Heart right ventricle (tissue), 16 donors: ENCODE measurements at regions not wholly inside any gene's neighbourhood (a gene's known extent, or its start where the extent isn't known, plus 50 kb on each side); places are given as distances from the start of the nearest gene placed in this dataset.
"Not testable (repeated sequence)": the region's sequence is repeated elsewhere in the genome, so short reads cannot be mapped to it uniquely, and the experiment has no call there.

ENCODE experiments used
- ATAC-seq, 8 donors: fragments of 200-7000 bp; cut with Tn5 transposase; one replicate each; pipeline ENCODE4 v1.9.1; 2020; ENCODE audit warnings: mild to moderate bottlenecking in 8 of 8, moderate library complexity in 8 of 8, moderate number of reproducible peaks in 1 of 8
- DNase-seq, 2 donors: peaks; one replicate each; pipeline ENCODE4 v3.0.0-alpha.2; 2020
- H3K27ac ChIP-seq, 10 donors: fragments of 200-600 bp; sonication (generic) in 2 of 10; one replicate each; pipeline versions ENCODE4 v1.5.0 to v1.8.0; 2020 to 2022; ENCODE audit warnings: mild to moderate bottlenecking in 3 of 10
- H3K27me3 ChIP-seq, 7 donors: fragments of 200-600 bp; one replicate each; pipeline ENCODE4 v1.8.0; 2021 to 2022; ENCODE audit warnings: mild to moderate bottlenecking in 2 of 7
- H3K36me3 ChIP-seq, 9 donors: fragments of 200-600 bp; sonication (generic) in 1 of 9; one replicate each; pipeline versions ENCODE4 v1.5.0 to v1.8.0; 2020 to 2022; ENCODE audit warnings: mild to moderate bottlenecking in 2 of 9
- H3K4me1 ChIP-seq, 9 donors: fragments of 200-600 bp; sonication (generic) in 1 of 9; one replicate each; pipeline versions ENCODE4 v1.5.0 to v1.8.0; 2020 to 2022; ENCODE audit warnings: mild to moderate bottlenecking in 4 of 9
- H3K4me3 ChIP-seq, 10 donors: fragments of 200-600 bp; sonication (generic) in 2 of 10; one replicate each; pipeline versions ENCODE4 v1.5.0 to v1.8.0; 2020 to 2022; ENCODE audit warnings: mild to moderate bottlenecking in 7 of 10, moderate library complexity in 2 of 10
- H3K9me3 ChIP-seq, 11 donors: fragments of 200-600 bp in 10 of 11; sonication (generic) in 2 of 11; one replicate each; pipeline versions ENCODE4 v1.5.0 to v1.8.0; 2013 to 2022; ENCODE audit warnings: mild to moderate bottlenecking in 2 of 11, control low read depth in 1 of 11, moderate library complexity in 1 of 11
- WGBS, 2 donors: extraction: QIAGEN DNeasy Blood & Tissue Kit; methylation state at CpG; one replicate each; pipeline ENCODE4 v1.1.7; 2013; ENCODE audit warnings: inconsistent platforms in 1 of 2; 5-methylcytosine and 5-hydroxymethylcytosine counted together
- intact Hi-C, 10 donors: fragments of 100-400 bp; cut with DNase I; formaldehyde crosslinking; loops; one replicate each; pipeline versions ENCODE4 v1.11.1 to v1.14.2; 2022
- TF ChIP-seq, protein P1 (sequence below), 9 donors: fragments of 200-600 bp; sonication (generic) in 2 of 9; IDR thresholded peaks; one replicate each; pipeline versions ENCODE4 v1.5.0 to v1.8.0; 2021 to 2022; ENCODE audit warnings: antibody characterized with exemption in 9 of 9, mild to moderate bottlenecking in 5 of 9, moderate library complexity in 1 of 9
- donor health status: Arrhythmogenic right ventricular cardiomyopathy.
- donor health status: ischemic (EF 13 %, LVEDD 7.1; RV severe dilation, severe dysfunction).
- donor health status: healthy with polysubstance abuse.
- donor health status: DM: no; HTN: yes; CAD: no.
- donor health status: DM: no; HTN: no; CAD: no.
- donor health status: ischemic (EF 25% LVEDD 6.9; RV normal size, moderate dysfunction).
- donor health status: ischemic (EF 25% LVEDD 5.7; RV mildly dilated, moderate dysfunction).
- donor health status: healthy.
- donor health status: DM: yes; HTN: yes; CAD: no.
- donor health status: Ischemic cardiomyopathy.
- donor health status: ischemic (EF 35%, LVEDD 5.7; RV mildly dilated, moderate dysfunction).
- donor health status: nonischemic (EF 11% LVEDD 7.7; RV severe dilation, severe dysfunction).
- donor health status: DM: yes; HTN: yes; CAD: no.
- donor health status: PGD.
- donor health status: ischemic (EF 29% LVEDD 5.4; RV normal size, mild dysfunction).
- donor health status: nonischemic (EF 23%, LVEDD 6.1; RV moderate dilation, normal function).

DNA sequence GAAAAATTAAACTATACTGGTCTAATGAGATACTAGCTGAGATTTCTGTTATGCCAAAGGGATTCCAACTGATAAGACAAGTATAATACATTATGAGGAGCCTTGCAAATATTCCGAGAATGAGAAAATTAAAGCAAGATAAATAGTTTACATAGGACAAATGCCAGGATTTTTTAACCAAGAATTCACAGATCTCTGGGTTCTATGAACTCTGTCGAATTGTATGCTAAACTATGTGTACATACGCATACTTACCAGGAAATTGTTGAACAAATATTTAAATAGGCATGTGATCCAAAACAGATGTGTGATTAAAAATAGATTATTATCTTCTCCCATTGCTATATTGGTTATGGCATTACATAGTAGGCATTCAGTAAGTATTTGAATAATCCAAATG lies 616.6 kb downstream of the GABRG2 start:
- DNase-seq (no peak), ATAC-seq (no peak)
- TF ChIP-seq, protein P1, sequence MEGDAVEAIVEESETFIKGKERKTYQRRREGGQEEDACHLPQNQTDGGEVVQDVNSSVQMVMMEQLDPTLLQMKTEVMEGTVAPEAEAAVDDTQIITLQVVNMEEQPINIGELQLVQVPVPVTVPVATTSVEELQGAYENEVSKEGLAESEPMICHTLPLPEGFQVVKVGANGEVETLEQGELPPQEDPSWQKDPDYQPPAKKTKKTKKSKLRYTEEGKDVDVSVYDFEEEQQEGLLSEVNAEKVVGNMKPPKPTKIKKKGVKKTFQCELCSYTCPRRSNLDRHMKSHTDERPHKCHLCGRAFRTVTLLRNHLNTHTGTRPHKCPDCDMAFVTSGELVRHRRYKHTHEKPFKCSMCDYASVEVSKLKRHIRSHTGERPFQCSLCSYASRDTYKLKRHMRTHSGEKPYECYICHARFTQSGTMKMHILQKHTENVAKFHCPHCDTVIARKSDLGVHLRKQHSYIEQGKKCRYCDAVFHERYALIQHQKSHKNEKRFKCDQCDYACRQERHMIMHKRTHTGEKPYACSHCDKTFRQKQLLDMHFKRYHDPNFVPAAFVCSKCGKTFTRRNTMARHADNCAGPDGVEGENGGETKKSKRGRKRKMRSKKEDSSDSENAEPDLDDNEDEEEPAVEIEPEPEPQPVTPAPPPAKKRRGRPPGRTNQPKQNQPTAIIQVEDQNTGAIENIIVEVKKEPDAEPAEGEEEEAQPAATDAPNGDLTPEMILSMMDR (IDR thresholded peaks at IDR 0.05) = no peak
- Histone ChIP-seq H3K36me3 (no peaks in the 10 kb centered on the region), H3K27ac (no peak overlapping the region), H3K27me3 (no peaks in the 10 kb centered on the region), H3K4me3 (no peak overlapping the region), H3K4me1 (no peaks in the 10 kb centered on the region), H3K9me3 (peaks cover 0 to 17% (median 0%) of the 10 kb centered on the region in 11 donors)
- intact Hi-C loops = no loop called here
- 59 to 61% methylated on average over 3 of the region's 3 CpGs for WGBS, 2 donors

- intact Hi-C loops = no loop called here
- Histone ChIP-seq H3K4me3 (no peak overlapping the region), H3K27me3 (no peaks in the 10 kb centered on the region), H3K36me3 (no peaks in the 10 kb centered on the region), H3K9me3 (peaks cover 0 to 27% (median 0%) of the 10 kb centered on the region in 11 donors), H3K27ac (no peak overlapping the region), H3K4me1 (no peaks in the 10 kb centered on the region)
- WGBS, 2 donors = 90 to 93% methylated on average over 15 of the region's 15 CpGs
- TF ChIP-seq, protein P1 (IDR thresholded peaks at IDR 0.05) = no peak
- ATAC-seq = no peak
- DNase-seq = no peak
These were observed 617.7 kb downstream of the GABRG2 start for GRCh38 chr5:162685302-162685701.

GRCh38 chr5:162696272-162696671 lies 628.7 kb downstream of the GABRG2 start:
- H3K36me3 ChIP-seq, ATAC-seq, H3K4me1 ChIP-seq, H3K27ac ChIP-seq, H3K4me3 ChIP-seq, intact Hi-C loops, H3K27me3 ChIP-seq, DNase-seq: not testable (repeated sequence)
- peaks cover 0 to 25% (median 0%) of the 10 kb centered on the region in 11 donors for H3K9me3 ChIP-seq
- WGBS, 2 donors = 81 to 89% methylated on average over 5 of the region's 5 CpGs

DNA sequence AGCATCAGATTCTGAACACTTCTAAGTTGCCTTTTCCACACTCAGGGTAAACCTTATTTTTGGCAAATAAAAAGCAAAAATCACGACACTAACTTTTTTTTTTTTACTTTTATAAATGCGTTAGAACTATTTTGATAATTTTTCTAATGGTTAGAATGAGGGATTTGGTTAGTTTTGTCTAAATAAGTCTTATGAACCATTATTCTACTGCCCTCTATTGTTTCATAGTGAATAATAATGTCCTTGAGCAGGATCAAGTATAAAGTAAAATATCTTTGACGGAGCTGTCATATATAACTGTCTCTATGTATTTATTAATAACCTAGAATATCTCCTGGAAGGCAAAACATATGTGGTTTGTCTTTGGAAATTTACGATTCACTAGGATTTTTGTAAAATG lies 631.8 kb downstream of the GABRG2 start:
- WGBS, 2 donors = 60 to 75% methylated on average over 4 of the region's 4 CpGs

GRCh38 chr5:162703914-162704313 lies 636.3 kb downstream of the GABRG2 start:
- H3K9me3 ChIP-seq = peaks cover 0 to 10% (median 0%) of the 10 kb centered on the region in 11 donors
- 64 to 65% methylated on average over 2 of the region's 2 CpGs for WGBS, 2 donors
- no peak overlapping the region for H3K4me3 ChIP-seq
- no peaks in the 10 kb centered on the region for H3K36me3 ChIP-seq
- no peak for ATAC-seq
- H3K27ac ChIP-seq = no peak overlapping the region
- TF ChIP-seq, protein P1 (IDR thresholded peaks at IDR 0.05) = no peak
- no peaks in the 10 kb centered on the region for H3K4me1 ChIP-seq
- intact Hi-C loops = no loop called here
- DNase-seq = no peak
- H3K27me3 ChIP-seq = no peaks in the 10 kb centered on the region

More for the DNA sequence above, 631.8 kb downstream of the GABRG2 start:
- intact Hi-C loops = no loop called here
- DNase-seq (no peak), ATAC-seq (no peak)
- H3K27ac ChIP-seq = no peak overlapping the region
- TF ChIP-seq, protein P1 (IDR thresholded peaks at IDR 0.05) = peak in 3 of 9 donors; percentile 3 to 19 (median 10)
- no peaks in the 10 kb centered on the region for H3K36me3 ChIP-seq
- H3K4me1 ChIP-seq = no peaks in the 10 kb centered on the region
- H3K27me3 ChIP-seq = no peaks in the 10 kb centered on the region
- H3K4me3 ChIP-seq = no peak overlapping the region
- peaks cover 0 to 25% (median 0%) of the 10 kb centered on the region in 11 donors for H3K9me3 ChIP-seq
